C4-2B (cell line): ENCODE measurements at regions not wholly inside any gene's neighbourhood (a gene's known extent, or its start where the extent isn't known, plus 50 kb on each side); places are given as distances from the start of the nearest gene placed in this dataset.

Experiments
- H3K27ac ChIP-seq: fragments of 450-650 bp; 2 replicates; pipeline ENCODE4 v1.5.1; 2017
- CTCF ChIP-seq: fragments of 450-650 bp; conservative IDR thresholded peaks from 2 replicates; pipeline ENCODE4 v1.5.1; 2017; ENCODE audit warnings: mild to moderate bottlenecking
- ZFX ChIP-seq: fragments of 450-650 bp; IDR thresholded peaks from 2 replicates; pipeline ENCODE4 v1.6.1; 2017

DNA sequence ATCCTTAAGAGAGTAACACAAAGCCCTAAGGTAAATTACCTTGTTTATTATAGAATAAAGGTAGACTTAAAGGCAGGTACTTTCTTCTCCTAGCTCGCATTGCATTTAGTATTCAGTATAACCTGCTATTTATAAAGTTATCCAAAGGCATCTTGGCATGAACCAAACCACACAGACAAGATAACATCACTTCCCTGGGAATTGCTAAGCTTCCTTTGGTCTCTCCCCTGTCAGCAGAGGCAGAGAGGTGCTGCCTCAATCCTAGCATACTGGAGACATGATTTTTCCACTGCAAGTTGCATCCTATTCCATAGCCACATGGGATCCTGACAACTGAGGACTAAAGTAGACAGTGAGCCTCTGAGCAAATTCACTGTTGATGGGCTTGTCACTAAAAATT, 101.7 kb upstream of the IL6 start:
- TF ChIP-seq CTCF (no peak), ZFX (no peak)
- no peak overlapping the region for H3K27ac ChIP-seq

- TF ChIP-seq ZFX: no peak
- no peak for TF ChIP-seq CTCF
- H3K27ac ChIP-seq: no peak overlapping the region
Measured at GRCh38 chr7:22624781-22625180, 102.2 kb upstream of the IL6 start.

DNA sequence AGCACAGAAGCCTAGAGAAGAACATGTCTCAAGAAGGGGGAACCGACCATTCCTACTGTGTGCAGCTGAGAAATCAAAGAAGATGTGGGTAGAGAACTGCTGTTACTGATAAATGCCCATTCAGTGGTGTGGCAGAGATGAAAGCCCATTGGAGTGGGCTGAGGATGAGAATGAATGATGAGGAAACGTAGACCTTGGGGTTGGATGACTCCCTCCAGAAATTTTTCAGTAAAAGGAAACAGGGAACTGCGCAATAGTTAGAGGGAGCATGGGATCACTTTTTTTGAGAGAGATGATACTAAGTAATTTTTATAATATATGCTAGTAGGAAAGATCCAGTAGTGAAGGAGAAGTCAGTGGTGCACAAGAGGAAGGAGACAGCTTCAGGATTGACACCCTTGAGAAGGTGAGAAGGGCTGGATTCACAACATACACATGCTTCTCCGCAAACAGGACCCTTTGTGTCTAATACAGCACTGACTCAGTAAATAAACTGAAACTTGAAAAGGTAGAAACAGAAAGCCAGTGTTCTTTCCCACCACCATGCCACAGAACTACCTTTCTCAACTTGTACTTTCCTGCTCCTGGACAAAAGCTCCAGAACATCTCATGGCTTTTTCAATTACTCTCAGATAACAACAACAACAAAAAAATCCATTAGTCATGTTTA, 104.7 kb upstream of the IL6 start:
- no peak overlapping the region for H3K27ac ChIP-seq
- TF ChIP-seq CTCF: no peak
- TF ChIP-seq ZFX: no peak

DNA sequence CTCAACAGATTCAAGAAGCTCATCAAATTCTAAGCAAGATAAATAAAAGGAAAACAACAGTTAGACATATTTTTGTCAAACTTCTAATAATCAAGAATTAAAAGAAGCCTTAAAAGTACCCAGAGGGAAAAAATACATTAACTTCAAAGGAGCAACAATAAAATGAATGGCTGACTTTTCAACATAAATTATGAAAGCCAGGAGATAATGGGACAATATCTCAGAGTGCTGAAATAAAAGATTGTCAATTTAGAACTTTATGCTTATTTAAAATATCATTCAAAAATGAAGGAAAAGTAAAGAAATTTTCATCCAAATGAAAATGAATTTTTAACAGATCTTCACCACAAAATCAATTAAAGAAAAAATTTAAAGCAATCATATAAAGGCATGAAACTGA, 108.5 kb upstream of the IL6 start:
- H3K27ac ChIP-seq: no peak overlapping the region
- TF ChIP-seq ZFX: no peak
- no peak for TF ChIP-seq CTCF

- TF ChIP-seq CTCF (no peak), ZFX (no peak)
- H3K27ac ChIP-seq: no peak overlapping the region
Measured at GRCh38 chr7:22617166-22617565, 109.8 kb upstream of the IL6 start.

DNA sequence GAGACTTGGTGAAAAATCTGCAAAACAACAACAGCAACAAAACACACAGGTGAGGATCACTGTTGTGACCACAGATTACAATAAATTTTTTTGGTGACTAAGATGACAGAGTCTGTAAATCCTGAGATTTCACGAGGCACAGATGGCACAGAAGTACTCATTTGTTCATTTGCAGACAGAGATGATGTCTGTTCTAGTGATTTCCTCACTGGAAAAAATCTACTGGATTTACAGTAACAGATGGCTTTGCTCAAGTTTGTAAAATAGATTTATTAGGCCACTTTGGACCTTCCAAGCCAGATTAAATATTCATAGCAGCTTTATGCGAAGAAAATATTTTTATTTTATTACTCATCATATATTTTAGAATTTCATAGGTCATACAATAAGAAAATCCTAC, 113.5 kb upstream of the IL6 start:
- H3K27ac ChIP-seq: no peak overlapping the region
- TF ChIP-seq CTCF (no peak), ZFX (no peak)

GRCh38 chr7:22612776-22613175, 112.8 kb upstream of the STEAP1B start:
- TF ChIP-seq CTCF: no peak
- H3K27ac ChIP-seq: no peak overlapping the region
